H1 (cell line): ENCODE measurements at regions not wholly inside any gene's neighbourhood (a gene's known extent, or its start where the extent isn't known, plus 50 kb on each side); places are given as distances from the start of the nearest gene placed in this dataset.

Experiments used
- CTCF ChIP-seq, 3 experiments: IDR thresholded peaks; 1 replicate in 2 of 3; 2 replicates in 1 of 3; pipeline versions ENCODE4 v1.5.1 to v1.6.1; 2011; ENCODE audit warnings: low read length in 3 of 3, mild to moderate bottlenecking in 3 of 3, inconsistent platforms in 2 of 3, low read depth in 1 of 3, moderate library complexity in 1 of 3; ENCODE audit not compliant: insufficient read depth in 1 of 3; ENCODE audit errors: control extremely low read depth in 1 of 3
- E2F6 ChIP-seq: IDR thresholded peaks from 2 replicates; pipeline ENCODE4 v1.6.1; 2012; ENCODE audit warnings: inconsistent platforms
- MAX ChIP-seq: IDR thresholded peaks from 2 replicates; pipeline ENCODE4 v1.6.1; 2012; ENCODE audit warnings: inconsistent platforms
- POLR2A ChIP-seq, 2 experiments: IDR thresholded peaks; 1 replicate in 1 of 2; 2 replicates in 1 of 2; pipeline ENCODE4 v1.6.1; 2011; ENCODE audit warnings: low read depth in 2 of 2, low read length in 2 of 2, mild to moderate bottlenecking in 2 of 2; ENCODE audit errors: control extremely low read depth in 1 of 2
- POLR2AphosphoS5 ChIP-seq: IDR thresholded peaks from 2 replicates; pipeline ENCODE4 v1.6.1; 2011; ENCODE audit warnings: low read depth, low read length
- RAD21 ChIP-seq, 2 experiments: IDR thresholded peaks in 1 of 2; conservative IDR thresholded peaks in 1 of 2; 2 replicates each; pipeline ENCODE4 v1.6.1; 2011; ENCODE audit warnings: low read depth in 2 of 2, low read length in 2 of 2, improper control_type of control experiment in 1 of 2, inconsistent platforms in 1 of 2, mild to moderate bottlenecking in 1 of 2, moderate library complexity in 1 of 2
- RFX5 ChIP-seq: IDR thresholded peaks from 2 replicates; pipeline ENCODE4 v1.6.1; 2011; ENCODE audit warnings: low read depth, low read length, improper control_type of control experiment, borderline replicate concordance
- SP1 ChIP-seq: IDR thresholded peaks from 2 replicates; pipeline ENCODE4 v1.6.1; 2011; ENCODE audit warnings: low read depth, low read length
- TAF1 ChIP-seq: IDR thresholded peaks from 2 replicates; pipeline ENCODE4 v1.6.1; 2011; ENCODE audit warnings: mild to moderate bottlenecking, low read depth, low read length
- TCF12 ChIP-seq: IDR thresholded peaks from 2 replicates; pipeline ENCODE4 v1.6.1; 2011; ENCODE audit warnings: low read depth, mild to moderate bottlenecking, low read length

GRCh38 chr6:6486595-6486994 is 101.9 kb upstream of the LY86 start:
- no peak for TF ChIP-seq CTCF (IDR thresholded peaks at IDR 0.05; ENCODE audit: control extremely low read depth in 1 of 3, insufficient read depth in 1 of 3, low read depth in 1 of 3, low read length in 3 of 3)
- no peak for TF ChIP-seq RFX5
- TF ChIP-seq POLR2AphosphoS5 = no peak
- TF ChIP-seq POLR2A (IDR thresholded peaks at IDR 0.05; ENCODE audit: control extremely low read depth in 1 of 2, low read depth in 2 of 2, low read length in 2 of 2) = no peak
- TF ChIP-seq E2F6 = no peak
- TF ChIP-seq TCF12 = no peak
- no peak for TF ChIP-seq RAD21 (IDR thresholded peaks at IDR 0.05 in 1 of 2, conservative IDR thresholded peaks at IDR 0.05 in 1 of 2; ENCODE audit: low read depth in 2 of 2, low read length in 2 of 2)
- no peak for TF ChIP-seq TAF1
- TF ChIP-seq MAX = no peak
- no peak for TF ChIP-seq SP1
